GM12891 (cell line): ENCODE measurements at regions not wholly inside any gene's neighbourhood (a gene's known extent, or its start where the extent isn't known, plus 50 kb on each side); places are given as distances from the start of the nearest gene placed in this dataset.

ENCODE experiments used
- POLR2A ChIP-seq: IDR thresholded peaks from 2 replicates; pipeline ENCODE4 v1.6.1; 2011; ENCODE audit warnings: low read depth, low read length, control low read depth
- POLR2AphosphoS5 ChIP-seq: IDR thresholded peaks from 2 replicates; pipeline ENCODE4 v1.6.1; 2011; ENCODE audit warnings: low read depth, low read length, control low read depth
- SPI1 ChIP-seq: IDR thresholded peaks from 2 replicates; pipeline ENCODE4 v1.6.1; 2011; ENCODE audit warnings: low read depth, low read length, control low read depth

GRCh38 chr12:107440606-107441005 is 245.0 kb upstream of the PWP1 start:
- TF ChIP-seq POLR2A: no peak
- no peak for TF ChIP-seq SPI1
- TF ChIP-seq POLR2AphosphoS5: no peak
